Astrocyte of the spinal cord (primary cell): ENCODE measurements at regions not wholly inside any gene's neighbourhood (a gene's known extent, or its start where the extent isn't known, plus 50 kb on each side); places are given as distances from the start of the nearest gene placed in this dataset.

ENCODE experiments used
- DNase-seq: peaks from one replicate; pipeline ENCODE4 v3.0.0; 2011; ENCODE audit warnings: low read depth, low spot score
- H3K4me3 ChIP-seq: 2 replicates; pipeline ENCODE4 v1.5.1; 2011; ENCODE audit warnings: low read depth, mild to moderate bottlenecking, low read length, moderate library complexity
- in situ Hi-C: cut with HindIII; loops from 2 replicates; pipeline ENCODE4 v1.10.0; 2017; ENCODE audit warnings: low sequenced_read_pairs
- TF ChIP-seq, protein P1 (sequence below): IDR thresholded peaks from 2 replicates; pipeline ENCODE4 v1.5.1; 2012; ENCODE audit warnings: low read depth, mild to moderate bottlenecking, low read length, inconsistent platforms

DNA sequence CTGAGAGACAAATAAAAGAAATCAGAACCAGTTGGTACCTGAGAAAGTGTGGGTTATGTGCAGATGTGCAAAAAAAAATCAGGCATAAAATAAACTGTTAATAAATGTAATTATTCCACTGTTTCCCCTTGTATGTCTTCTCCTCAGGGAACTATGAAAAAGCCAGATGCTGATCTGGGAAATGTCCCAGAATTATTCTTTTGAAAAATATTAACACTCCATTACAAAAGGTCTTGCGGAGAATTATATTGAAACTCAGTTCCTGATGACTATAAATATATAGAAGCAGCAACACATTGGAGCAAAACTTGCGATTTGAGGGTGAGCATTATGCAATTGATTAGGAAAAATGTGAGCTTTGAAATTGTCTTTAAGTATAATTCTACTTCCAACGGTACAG, 433.3 kb upstream of the KLF12 start:
- TF ChIP-seq, protein P1, sequence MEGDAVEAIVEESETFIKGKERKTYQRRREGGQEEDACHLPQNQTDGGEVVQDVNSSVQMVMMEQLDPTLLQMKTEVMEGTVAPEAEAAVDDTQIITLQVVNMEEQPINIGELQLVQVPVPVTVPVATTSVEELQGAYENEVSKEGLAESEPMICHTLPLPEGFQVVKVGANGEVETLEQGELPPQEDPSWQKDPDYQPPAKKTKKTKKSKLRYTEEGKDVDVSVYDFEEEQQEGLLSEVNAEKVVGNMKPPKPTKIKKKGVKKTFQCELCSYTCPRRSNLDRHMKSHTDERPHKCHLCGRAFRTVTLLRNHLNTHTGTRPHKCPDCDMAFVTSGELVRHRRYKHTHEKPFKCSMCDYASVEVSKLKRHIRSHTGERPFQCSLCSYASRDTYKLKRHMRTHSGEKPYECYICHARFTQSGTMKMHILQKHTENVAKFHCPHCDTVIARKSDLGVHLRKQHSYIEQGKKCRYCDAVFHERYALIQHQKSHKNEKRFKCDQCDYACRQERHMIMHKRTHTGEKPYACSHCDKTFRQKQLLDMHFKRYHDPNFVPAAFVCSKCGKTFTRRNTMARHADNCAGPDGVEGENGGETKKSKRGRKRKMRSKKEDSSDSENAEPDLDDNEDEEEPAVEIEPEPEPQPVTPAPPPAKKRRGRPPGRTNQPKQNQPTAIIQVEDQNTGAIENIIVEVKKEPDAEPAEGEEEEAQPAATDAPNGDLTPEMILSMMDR = no peak
- in situ Hi-C loops = no loop called here
- no peak for DNase-seq
- no peak overlapping the region for H3K4me3 ChIP-seq

DNA sequence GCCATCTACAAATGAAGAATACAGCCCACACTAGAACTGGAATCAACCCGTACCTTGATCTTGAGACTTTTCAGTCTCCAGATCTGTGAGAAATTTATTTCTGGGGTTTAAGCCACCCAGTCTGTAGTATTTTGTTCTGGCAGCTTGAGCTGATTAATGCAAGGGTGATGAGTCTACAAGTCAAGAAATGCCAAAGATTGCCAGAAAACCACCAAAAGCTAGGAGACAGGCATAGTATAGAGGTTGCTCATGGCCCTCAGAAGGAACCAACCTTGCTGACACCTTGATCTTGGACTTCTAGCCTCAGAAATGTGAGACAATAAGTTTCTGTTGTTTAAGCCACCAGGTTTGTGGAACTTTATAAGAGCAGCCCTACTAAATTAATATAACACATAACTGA, 428.2 kb upstream of the KLF12 start:
- in situ Hi-C loops = no loop called here
- TF ChIP-seq, protein P1 = no peak
- peak; percentile 12 for DNase-seq
- no peak overlapping the region for H3K4me3 ChIP-seq

DNA sequence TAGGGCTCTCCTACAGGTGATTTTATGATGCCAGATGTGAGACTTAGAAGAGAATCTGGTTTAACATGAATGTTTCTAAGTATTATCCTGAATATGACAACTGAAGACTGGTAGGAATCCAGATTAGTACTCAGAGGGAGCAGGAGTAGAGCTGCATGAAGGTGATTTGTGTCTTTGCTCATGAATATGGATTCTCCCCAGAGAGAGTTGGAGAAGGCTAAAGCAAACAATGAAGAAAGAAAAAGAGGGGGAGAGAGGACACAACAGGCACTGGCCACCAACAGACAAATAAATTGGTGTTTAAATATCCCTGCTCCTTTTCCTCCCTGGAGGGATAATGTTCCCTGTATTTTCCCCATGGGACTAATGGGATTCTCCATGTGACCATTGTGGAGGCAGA, 427.0 kb upstream of the KLF12 start:
- TF ChIP-seq, protein P1 = no peak
- DNase-seq = no peak
- no peak overlapping the region for H3K4me3 ChIP-seq
- in situ Hi-C loops = no loop called here

DNA sequence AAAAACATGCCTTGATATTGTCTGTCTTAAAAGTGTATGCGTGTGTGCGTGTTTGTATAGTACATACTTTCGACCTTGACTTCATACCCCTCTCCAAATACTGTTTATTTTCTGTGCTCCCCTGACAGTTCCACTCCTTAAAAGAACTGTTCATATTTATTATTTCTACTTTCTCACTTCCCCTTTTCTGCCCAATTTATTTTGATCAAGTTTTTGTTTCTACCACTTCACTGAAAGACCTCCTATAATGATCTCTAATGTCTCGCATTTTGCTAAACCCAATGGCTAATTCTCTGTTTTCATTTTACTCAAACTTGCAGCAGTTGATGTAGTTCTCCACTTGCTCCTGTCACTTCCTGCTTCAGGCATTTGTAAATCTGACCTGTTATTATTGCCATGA, 426.1 kb upstream of the KLF12 start:
- in situ Hi-C loops = no loop called here
- no peak overlapping the region for H3K4me3 ChIP-seq
- TF ChIP-seq, protein P1 = no peak
- no peak for DNase-seq

DNA sequence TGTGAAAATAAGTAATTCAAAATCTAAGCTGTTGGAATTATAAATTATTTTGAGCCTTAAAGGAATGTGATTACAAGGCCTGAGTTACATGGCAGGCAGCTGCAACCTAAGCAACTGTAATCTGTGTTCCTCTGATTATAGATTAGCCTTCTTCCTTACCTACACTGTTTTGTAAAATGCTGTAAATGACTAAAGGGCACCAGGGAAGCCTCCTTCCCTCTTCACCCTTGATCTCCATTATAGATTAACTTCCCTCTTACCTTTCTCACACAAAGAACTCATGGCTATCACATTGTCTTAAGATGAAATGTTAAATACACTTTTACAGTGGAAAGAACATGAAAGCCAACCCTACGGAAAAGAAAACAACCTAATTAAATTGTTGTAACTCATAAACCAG, 423.7 kb upstream of the KLF12 start:
- TF ChIP-seq, protein P1 = no peak
- no peak overlapping the region for H3K4me3 ChIP-seq
- in situ Hi-C loops = no loop called here
- DNase-seq = no peak

DNA sequence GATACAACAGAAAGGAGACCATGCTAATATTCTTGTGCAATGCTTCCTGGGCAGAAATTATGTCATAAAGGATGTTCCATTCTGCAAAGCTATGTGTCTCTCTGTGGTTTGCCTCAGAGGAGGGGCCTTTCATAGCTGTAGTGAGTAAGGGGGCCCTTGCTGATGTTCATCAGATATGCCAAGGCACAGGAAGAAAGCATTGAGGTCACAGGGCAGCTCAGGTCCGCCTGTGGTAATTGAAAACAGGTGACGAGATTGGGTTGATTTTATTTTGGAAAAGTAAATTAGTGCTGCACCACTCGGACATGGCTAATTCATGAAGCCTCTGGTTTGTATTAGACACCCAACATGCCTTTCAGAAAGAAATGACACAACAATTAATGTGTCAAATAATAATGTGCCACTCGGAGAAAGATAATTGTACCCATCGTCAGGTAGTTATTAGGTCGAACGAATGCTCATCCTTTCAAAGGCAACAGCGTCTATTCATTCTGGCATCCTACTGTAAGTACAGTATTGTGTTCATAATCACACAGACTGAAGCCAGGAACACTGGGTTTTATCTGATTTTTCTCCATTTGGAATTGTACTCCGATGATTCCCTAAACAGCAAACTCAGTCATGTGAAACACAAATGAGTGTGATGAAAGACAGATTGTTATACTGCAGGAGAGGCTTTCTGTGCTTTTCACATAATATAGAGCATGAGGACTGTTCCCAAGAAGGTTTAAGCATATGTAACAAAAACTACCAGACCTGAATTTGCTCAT, 421.6 kb upstream of the KLF12 start:
- no peak overlapping the region for H3K4me3 ChIP-seq
- TF ChIP-seq, protein P1 = no peak
- in situ Hi-C loops = no loop called here
- DNase-seq = no peak
